ENCODE measurements at regions not wholly inside any gene's neighbourhood (a gene's known extent, or its start where the extent isn't known, plus 50 kb on each side); places are given as distances from the start of the nearest gene placed in this dataset.

DNA sequence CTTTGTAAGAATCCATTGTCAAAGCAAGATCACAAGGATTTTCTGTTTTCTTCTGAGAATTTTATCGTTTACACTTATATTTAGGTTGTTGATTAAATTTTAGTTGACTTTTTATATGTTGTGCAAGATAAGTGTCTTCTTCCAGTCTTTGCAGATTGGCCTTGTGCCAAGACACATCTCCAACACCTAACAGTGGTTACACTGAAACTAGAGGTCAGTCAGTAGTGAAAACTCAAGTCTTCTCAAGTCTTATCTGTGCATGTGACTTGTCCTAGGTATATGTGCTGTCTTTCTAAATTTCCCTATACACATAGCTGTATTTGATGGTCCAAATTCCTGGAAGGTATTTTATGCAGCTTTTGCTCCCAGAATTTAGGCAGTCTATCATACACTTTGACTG, 1183.2 kb upstream of the B3GALT2 start:
- Histone ChIP-seq H3K4me2 (ENCODE audit: control insufficient read depth, insufficient read depth) (no peak overlapping the region), H3K27ac (ENCODE audit: control insufficient read depth, insufficient read depth) (no peak overlapping the region), H3K4me3 (no peak overlapping the region), H3K36me3 (ENCODE audit: control insufficient read depth in 2 of 2, insufficient read depth in 2 of 2, low read length in 1 of 2) (no peaks in the 10 kb centered on the region), H3K4me1 (ENCODE audit: control insufficient read depth, insufficient read depth, low read length) (no peaks in the 10 kb centered on the region), H3K27me3 (replicated peaks in 1 of 2; ENCODE audit: control insufficient read depth in 2 of 2, insufficient read depth in 2 of 2, low read length in 1 of 2) (no peaks in the 10 kb centered on the region), H4K20me1 (ENCODE audit: control insufficient read depth, insufficient read depth) (no peaks in the 10 kb centered on the region), H3K9ac (ENCODE audit: control insufficient read depth, insufficient read depth, low read length) (no peak overlapping the region), H2AFZ (ENCODE audit: control insufficient read depth, low read depth, low read length) (no peak overlapping the region), H3K79me2 (ENCODE audit: control insufficient read depth, insufficient read depth, low read length) (no peaks in the 10 kb centered on the region), H3K9me3 (replicated peaks; ENCODE audit: control insufficient read depth, insufficient read depth, low read length) (no peaks in the 10 kb centered on the region)
- TF ChIP-seq TCF3 (IDR thresholded peaks at IDR 0.05; ENCODE audit: borderline replicate concordance, insufficient read depth, low read depth, low read length) (no peak), SPI1 (IDR thresholded peaks at IDR 0.05; ENCODE audit: borderline replicate concordance, insufficient read depth, low read depth, low read length) (no peak), BACH1 (IDR thresholded peaks at IDR 0.05; ENCODE audit: borderline replicate concordance) (no peak), IKZF2 (IDR thresholded peaks at IDR 0.05) (no peak), RELA (IDR thresholded peaks at IDR 0.05; ENCODE audit: borderline replicate concordance, partially characterized antibody) (no peak), TAF1 (IDR thresholded peaks at IDR 0.05; ENCODE audit: borderline replicate concordance, low read depth, low read length) (no peak), NFYA (IDR thresholded peaks at IDR 0.05; ENCODE audit: borderline replicate concordance, low read depth, low read length) (no peak), JUND (IDR thresholded peaks at IDR 0.05; ENCODE audit: low read depth, low read length) (no peak), SUPT20H (IDR thresholded peaks at IDR 0.05; ENCODE audit: borderline replicate concordance, control insufficient read depth, low read depth, low read length) (no peak), ZNF384 (IDR thresholded peaks at IDR 0.05; ENCODE audit: borderline replicate concordance, low read depth, low read length) (no peak)
- TF ChIP-seq, protein P1, sequence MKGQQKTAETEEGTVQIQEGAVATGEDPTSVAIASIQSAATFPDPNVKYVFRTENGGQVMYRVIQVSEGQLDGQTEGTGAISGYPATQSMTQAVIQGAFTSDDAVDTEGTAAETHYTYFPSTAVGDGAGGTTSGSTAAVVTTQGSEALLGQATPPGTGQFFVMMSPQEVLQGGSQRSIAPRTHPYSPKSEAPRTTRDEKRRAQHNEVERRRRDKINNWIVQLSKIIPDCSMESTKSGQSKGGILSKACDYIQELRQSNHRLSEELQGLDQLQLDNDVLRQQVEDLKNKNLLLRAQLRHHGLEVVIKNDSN (IDR thresholded peaks at IDR 0.05; ENCODE audit: borderline replicate concordance, extremely low read length, insufficient read depth, low read depth, low read length): no peak
- TF ChIP-seq, protein P2, sequence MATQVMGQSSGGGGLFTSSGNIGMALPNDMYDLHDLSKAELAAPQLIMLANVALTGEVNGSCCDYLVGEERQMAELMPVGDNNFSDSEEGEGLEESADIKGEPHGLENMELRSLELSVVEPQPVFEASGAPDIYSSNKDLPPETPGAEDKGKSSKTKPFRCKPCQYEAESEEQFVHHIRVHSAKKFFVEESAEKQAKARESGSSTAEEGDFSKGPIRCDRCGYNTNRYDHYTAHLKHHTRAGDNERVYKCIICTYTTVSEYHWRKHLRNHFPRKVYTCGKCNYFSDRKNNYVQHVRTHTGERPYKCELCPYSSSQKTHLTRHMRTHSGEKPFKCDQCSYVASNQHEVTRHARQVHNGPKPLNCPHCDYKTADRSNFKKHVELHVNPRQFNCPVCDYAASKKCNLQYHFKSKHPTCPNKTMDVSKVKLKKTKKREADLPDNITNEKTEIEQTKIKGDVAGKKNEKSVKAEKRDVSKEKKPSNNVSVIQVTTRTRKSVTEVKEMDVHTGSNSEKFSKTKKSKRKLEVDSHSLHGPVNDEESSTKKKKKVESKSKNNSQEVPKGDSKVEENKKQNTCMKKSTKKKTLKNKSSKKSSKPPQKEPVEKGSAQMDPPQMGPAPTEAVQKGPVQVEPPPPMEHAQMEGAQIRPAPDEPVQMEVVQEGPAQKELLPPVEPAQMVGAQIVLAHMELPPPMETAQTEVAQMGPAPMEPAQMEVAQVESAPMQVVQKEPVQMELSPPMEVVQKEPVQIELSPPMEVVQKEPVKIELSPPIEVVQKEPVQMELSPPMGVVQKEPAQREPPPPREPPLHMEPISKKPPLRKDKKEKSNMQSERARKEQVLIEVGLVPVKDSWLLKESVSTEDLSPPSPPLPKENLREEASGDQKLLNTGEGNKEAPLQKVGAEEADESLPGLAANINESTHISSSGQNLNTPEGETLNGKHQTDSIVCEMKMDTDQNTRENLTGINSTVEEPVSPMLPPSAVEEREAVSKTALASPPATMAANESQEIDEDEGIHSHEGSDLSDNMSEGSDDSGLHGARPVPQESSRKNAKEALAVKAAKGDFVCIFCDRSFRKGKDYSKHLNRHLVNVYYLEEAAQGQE (IDR thresholded peaks at IDR 0.05; ENCODE audit: low read depth, low read length): no peak
- TF ChIP-seq, protein P3, sequence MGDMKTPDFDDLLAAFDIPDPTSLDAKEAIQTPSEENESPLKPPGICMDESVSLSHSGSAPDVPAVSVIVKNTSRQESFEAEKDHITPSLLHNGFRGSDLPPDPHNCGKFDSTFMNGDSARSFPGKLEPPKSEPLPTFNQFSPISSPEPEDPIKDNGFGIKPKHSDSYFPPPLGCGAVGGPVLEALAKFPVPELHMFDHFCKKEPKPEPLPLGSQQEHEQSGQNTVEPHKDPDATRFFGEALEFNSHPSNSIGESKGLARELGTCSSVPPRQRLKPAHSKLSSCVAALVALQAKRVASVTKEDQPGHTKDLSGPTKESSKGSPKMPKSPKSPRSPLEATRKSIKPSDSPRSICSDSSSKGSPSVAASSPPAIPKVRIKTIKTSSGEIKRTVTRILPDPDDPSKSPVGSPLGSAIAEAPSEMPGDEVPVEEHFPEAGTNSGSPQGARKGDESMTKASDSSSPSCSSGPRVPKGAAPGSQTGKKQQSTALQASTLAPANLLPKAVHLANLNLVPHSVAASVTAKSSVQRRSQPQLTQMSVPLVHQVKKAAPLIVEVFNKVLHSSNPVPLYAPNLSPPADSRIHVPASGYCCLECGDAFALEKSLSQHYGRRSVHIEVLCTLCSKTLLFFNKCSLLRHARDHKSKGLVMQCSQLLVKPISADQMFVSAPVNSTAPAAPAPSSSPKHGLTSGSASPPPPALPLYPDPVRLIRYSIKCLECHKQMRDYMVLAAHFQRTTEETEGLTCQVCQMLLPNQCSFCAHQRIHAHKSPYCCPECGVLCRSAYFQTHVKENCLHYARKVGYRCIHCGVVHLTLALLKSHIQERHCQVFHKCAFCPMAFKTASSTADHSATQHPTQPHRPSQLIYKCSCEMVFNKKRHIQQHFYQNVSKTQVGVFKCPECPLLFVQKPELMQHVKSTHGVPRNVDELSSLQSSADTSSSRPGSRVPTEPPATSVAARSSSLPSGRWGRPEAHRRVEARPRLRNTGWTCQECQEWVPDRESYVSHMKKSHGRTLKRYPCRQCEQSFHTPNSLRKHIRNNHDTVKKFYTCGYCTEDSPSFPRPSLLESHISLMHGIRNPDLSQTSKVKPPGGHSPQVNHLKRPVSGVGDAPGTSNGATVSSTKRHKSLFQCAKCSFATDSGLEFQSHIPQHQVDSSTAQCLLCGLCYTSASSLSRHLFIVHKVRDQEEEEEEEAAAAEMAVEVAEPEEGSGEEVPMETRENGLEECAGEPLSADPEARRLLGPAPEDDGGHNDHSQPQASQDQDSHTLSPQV (IDR thresholded peaks at IDR 0.05): no peak
- TF ChIP-seq, protein P4, sequence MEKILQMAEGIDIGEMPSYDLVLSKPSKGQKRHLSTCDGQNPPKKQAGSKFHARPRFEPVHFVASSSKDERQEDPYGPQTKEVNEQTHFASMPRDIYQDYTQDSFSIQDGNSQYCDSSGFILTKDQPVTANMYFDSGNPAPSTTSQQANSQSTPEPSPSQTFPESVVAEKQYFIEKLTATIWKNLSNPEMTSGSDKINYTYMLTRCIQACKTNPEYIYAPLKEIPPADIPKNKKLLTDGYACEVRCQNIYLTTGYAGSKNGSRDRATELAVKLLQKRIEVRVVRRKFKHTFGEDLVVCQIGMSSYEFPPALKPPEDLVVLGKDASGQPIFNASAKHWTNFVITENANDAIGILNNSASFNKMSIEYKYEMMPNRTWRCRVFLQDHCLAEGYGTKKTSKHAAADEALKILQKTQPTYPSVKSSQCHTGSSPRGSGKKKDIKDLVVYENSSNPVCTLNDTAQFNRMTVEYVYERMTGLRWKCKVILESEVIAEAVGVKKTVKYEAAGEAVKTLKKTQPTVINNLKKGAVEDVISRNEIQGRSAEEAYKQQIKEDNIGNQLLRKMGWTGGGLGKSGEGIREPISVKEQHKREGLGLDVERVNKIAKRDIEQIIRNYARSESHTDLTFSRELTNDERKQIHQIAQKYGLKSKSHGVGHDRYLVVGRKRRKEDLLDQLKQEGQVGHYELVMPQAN (conservative IDR thresholded peaks at IDR 0.05): no peak
- DNase-seq (ENCODE audit: low read depth, low spot score) (no peak), ATAC-seq (no peak), FAIRE-seq (no peak)
- intact Hi-C loops (cut with micrococcal nuclease; ENCODE audit: unreplicated experiment): no loop called here
- ChIA-PET SMC1A (ENCODE audit: uncharacterized antibody, unreplicated experiment) (no interaction called here), POLR2A (no interaction called here), CTCF (interaction anchor here (0.9 kb wide), 1 partner anchor 689 kb away, joined by 3 read pairs; no protein-coding TSS in a partner anchor), RAD21 (ENCODE audit: unreplicated experiment) (no interaction called here)
- in situ Hi-C loops (cut with MboI): no loop called here
- BruUV-seq (replicated peaks): no TSS peak
- 56% methylated on average over 1 of the region's 1 CpG for WGBS (ENCODE audit: insufficient coverage, insufficient replicate concordance, low lambda C conversion rate, missing lambda C conversion rate)
